ENCODE measurements at regions not wholly inside any gene's neighbourhood (a gene's known extent, or its start where the extent isn't known, plus 50 kb on each side); places are given as distances from the start of the nearest gene placed in this dataset.

- FAIRE-seq (no peak), DNase-seq (ENCODE audit: insufficient read length, low spot score) (no peak)
- TF ChIP-seq POLR2A (IDR thresholded peaks at IDR 0.05; ENCODE audit: low read depth, low read length): no peak
Measured at GRCh38 chr2:51212374-51212773, 180.4 kb upstream of the NRXN1 start.

DNA sequence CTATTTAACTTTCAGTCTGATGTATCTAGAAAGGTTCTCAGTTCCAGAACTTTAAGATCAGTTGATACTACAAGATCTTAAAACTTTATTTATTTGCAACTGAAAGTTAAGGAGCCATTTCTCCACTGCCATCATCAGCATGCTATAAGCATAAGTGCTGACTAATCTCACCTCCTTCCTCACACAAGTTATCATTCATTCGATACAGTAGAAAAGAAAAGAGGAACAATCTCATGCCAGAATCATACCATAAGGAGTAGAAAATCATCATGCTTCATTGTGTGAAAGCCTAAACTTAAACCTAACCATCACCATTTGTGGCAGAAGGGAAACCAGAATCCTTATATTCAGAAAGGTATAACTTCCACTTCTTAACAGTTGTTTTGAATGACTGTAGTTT is 176.6 kb upstream of the NRXN1 start:
- no peak for FAIRE-seq
- no peak for DNase-seq (ENCODE audit: insufficient read length, low spot score)
- no peak for TF ChIP-seq POLR2A (IDR thresholded peaks at IDR 0.05; ENCODE audit: low read depth, low read length)

DNA sequence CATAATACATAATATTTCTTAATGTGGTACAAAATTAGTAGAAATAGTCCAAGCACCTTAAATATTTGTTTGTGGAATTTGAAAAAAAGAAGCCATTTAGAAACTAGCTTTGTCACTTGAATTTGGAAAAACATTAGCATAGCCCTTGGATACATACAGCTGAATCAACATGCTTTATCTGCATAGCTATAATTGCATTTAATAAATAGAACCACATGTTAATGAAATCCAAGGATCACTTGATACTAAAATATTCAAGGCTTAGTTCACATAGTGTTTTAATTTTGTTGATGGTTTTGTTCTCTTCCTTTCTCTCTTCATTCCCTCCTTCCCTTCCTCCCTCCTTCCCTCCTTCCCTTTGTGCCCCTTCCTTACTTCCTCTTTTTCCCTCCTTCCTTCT is 169.4 kb upstream of the NRXN1 start:
- DNase-seq (ENCODE audit: insufficient read length, low spot score) (no peak), FAIRE-seq (no peak)
- no peak for TF ChIP-seq POLR2A (IDR thresholded peaks at IDR 0.05; ENCODE audit: low read depth, low read length)

DNA sequence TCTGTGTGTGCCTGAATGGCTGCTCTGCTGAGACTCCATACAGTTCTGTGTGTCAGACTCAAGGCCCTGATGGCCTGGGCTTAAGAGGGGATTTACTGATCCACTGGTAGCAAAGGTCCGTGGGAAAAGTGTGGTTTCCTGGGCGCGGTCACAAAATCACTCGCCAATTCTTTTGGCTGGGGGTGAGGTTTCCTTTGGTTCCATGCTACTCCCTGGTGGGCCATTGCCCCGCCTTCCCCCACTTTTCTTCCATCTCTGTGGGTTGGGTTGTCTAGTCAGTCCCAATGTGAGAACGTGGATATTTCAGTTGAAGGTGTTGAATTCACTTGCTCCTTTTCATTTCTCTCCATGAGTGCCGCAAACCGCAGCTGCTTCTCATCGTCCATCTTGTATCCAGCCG is 162.7 kb upstream of the NRXN1 start:
- TF ChIP-seq POLR2A (IDR thresholded peaks at IDR 0.05; ENCODE audit: low read depth, low read length): no peak
- FAIRE-seq (no peak), DNase-seq (ENCODE audit: insufficient read length, low spot score) (no peak)

GRCh38 chr2:51170273-51170672 is 138.3 kb upstream of the NRXN1 start:
- FAIRE-seq (no peak), DNase-seq (ENCODE audit: insufficient read length, low spot score) (no peak)
- no peak for TF ChIP-seq POLR2A (IDR thresholded peaks at IDR 0.05; ENCODE audit: low read depth, low read length)

- TF ChIP-seq POLR2A (IDR thresholded peaks at IDR 0.05; ENCODE audit: low read depth, low read length): no peak
- FAIRE-seq: no peak
- DNase-seq (ENCODE audit: insufficient read length, low spot score): no peak
Measured at GRCh38 chr2:51165534-51166260, 133.8 kb upstream of the NRXN1 start.

- FAIRE-seq (no peak), DNase-seq (ENCODE audit: insufficient read length, low spot score) (no peak)
- TF ChIP-seq POLR2A (IDR thresholded peaks at IDR 0.05; ENCODE audit: low read depth, low read length): no peak
Measured at GRCh38 chr2:51158251-51158650, 126.3 kb upstream of the NRXN1 start.

DNA sequence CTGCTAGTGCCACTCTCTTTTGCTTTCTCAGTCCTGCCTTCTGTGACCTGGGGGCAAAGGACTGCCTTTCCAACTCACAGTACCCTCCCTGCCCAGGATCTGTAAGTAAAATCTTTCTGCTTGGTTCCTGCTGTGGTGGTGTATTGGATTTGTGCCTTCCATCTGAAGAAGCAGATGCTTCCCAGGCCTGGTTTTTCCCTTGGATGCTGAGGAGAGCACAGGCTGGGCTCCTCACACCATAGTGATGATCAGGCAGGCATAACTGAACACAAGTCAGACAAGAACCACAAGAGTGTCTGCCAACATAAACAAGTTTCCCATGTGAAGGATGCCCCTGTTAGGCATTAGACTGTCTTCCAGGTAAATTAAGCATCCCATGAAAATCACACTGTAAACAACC is 121.3 kb upstream of the NRXN1 start:
- no peak for TF ChIP-seq POLR2A (IDR thresholded peaks at IDR 0.05; ENCODE audit: low read depth, low read length)
- DNase-seq (ENCODE audit: insufficient read length, low spot score) (no peak), FAIRE-seq (no peak)

DNA sequence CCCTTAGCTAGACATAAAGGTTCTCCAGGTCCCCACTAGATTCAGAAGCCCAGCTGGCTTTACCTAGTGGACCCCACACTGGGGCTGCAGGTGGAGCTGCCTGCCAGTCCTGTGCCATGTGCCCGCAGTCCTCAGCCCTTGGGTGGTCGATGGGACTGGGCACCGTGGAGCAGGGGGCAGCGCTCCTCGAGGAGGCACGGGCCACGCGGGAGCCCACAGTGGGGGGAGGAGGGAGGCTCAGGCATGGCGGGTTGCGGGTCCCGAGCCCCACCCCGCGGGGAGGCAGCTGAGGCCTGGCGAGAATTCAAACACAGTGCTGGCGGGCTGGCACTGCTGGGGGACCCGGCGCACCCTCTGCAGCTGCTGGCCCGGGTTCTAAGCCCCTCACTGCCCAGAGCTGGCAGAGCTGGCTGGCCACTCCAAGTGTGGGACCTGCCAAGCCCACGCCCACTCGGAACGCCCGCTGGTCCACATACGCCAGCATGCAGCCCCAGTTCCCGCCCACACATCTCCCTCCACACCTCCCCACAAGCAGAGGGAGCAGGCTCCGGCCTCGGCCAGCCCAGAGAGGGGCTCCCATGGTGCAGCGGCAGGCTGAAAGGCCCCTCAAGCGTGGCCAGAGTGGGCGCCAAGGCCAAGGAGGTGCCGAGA is 119.7 kb upstream of the NRXN1 start:
- FAIRE-seq (no peak), DNase-seq (ENCODE audit: insufficient read length, low spot score) (no peak)
- no peak for TF ChIP-seq POLR2A (IDR thresholded peaks at IDR 0.05; ENCODE audit: low read depth, low read length)

DNA sequence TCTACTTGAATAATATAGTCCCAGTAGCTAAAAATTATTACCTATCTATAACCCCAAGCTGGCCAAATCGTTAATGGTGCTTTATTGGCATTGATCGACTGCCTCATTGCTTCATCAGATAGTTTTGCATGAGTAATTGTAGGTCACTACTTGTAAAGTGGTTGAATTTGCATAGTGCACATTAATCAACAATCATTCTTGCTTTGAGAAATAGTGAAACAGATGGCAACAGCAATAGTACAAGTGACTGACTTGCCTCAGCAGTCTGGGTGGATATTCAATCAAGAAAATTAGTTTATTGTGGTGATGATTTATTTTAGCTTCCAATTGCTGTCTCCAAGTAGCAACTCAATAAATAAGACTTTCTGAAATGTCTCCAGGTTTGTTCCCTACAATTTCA is 117.8 kb upstream of the NRXN1 start:
- no peak for FAIRE-seq
- no peak for TF ChIP-seq POLR2A (IDR thresholded peaks at IDR 0.05; ENCODE audit: low read depth, low read length)
- DNase-seq (ENCODE audit: insufficient read length, low spot score): no peak

- DNase-seq (ENCODE audit: insufficient read length, low spot score): no peak
- no peak for FAIRE-seq
- TF ChIP-seq POLR2A (IDR thresholded peaks at IDR 0.05; ENCODE audit: low read depth, low read length): no peak
Measured at GRCh38 chr2:51145761-51146160, 113.8 kb upstream of the NRXN1 start.

- no peak for TF ChIP-seq POLR2A (IDR thresholded peaks at IDR 0.05; ENCODE audit: low read depth, low read length)
- no peak for FAIRE-seq
- DNase-seq (ENCODE audit: insufficient read length, low spot score): no peak
Measured at GRCh38 chr2:51120754-51121280, 88.9 kb upstream of the NRXN1 start.

- FAIRE-seq (no peak), DNase-seq (ENCODE audit: insufficient read length, low spot score) (no peak)
- no peak for TF ChIP-seq POLR2A (IDR thresholded peaks at IDR 0.05; ENCODE audit: low read depth, low read length)
Measured at GRCh38 chr2:51111532-51111931, 79.6 kb upstream of the NRXN1 start.

- DNase-seq (ENCODE audit: insufficient read length, low spot score): no peak
- TF ChIP-seq POLR2A (IDR thresholded peaks at IDR 0.05; ENCODE audit: low read depth, low read length): no peak
- no peak for FAIRE-seq
Measured at GRCh38 chr2:51108794-51109193, 76.9 kb upstream of the NRXN1 start.

GRCh38 chr2:51107841-51108240 is 75.9 kb upstream of the NRXN1 start:
- FAIRE-seq (no peak), DNase-seq (ENCODE audit: insufficient read length, low spot score) (no peak)
- TF ChIP-seq POLR2A (IDR thresholded peaks at IDR 0.05; ENCODE audit: low read depth, low read length): no peak

All from H54 (cell line).